RPMI7951 (cell line): ENCODE measurements at regions not wholly inside any gene's neighbourhood (a gene's known extent, or its start where the extent isn't known, plus 50 kb on each side); places are given as distances from the start of the nearest gene placed in this dataset.
A peak's percentile ranks its signal among the peaks of the same experiment; 100 is the strongest.
"Not testable (repeated sequence)": the region's sequence is repeated elsewhere in the genome, so short reads cannot be mapped to it uniquely, and the experiment has no call there.

Experiments
- DNase-seq: peaks from one replicate; pipeline ENCODE4 v3.0.0-alpha.2; 2012; ENCODE audit warnings: low read depth

DNA sequence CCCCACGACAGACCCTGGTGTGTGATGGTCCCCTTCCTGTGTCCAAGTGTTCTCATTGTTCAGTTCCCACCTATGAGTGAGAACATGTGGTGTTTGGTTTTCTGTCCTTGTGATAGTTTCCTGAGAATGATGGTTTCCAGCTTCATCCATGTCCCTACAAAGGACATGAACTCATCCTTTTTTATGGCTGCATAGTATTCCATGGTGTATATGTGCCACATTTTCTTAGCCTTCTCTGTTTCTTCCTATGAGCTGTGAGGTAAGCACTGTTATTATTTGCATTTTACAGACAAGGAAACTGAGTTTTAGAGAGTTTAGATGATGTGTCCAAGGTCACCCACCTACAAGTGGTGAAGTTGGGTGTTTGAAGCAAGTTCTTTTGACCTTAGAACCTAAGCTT is 51.1 kb upstream of the BNC1 start:
- not testable (repeated sequence) for DNase-seq

GRCh38 chr15:83339396-83339795 is 54.9 kb upstream of the BNC1 start:
- no peak for DNase-seq

- DNase-seq: no peak
Measured at GRCh38 chr15:83340087-83340486, 55.6 kb upstream of the BNC1 start.

GRCh38 chr15:83346342-83346741 is 61.9 kb upstream of the BNC1 start:
- no peak for DNase-seq

DNA sequence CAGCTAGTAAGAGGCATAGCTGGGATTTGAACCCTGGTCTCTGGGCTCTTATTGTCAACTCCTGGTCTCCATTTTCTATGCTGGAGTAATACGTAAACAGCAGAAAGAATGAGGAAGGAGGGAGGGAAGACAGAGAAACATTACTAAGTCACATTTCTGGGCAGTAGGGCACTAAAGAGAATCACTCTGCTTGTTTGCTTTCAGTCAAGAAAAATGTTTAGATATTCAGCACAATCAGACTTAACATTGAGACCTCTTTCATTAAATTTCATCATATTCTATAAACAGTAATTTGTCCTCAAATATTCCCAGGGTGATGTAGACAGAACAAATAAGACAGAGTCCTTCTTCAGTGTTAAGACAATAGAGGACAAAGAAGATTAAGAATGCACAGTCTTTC is 67.7 kb upstream of the BNC1 start:
- DNase-seq: no peak

- peak; percentile 21 for DNase-seq
Measured at GRCh38 chr15:83356501-83357399, 72.3 kb upstream of the BNC1 start.

- DNase-seq: no peak
Measured at GRCh38 chr15:83358972-83359564, 74.6 kb upstream of the BNC1 start.

GRCh38 chr15:83362706-83363105 is 78.2 kb upstream of the BNC1 start:
- DNase-seq: no peak

DNA sequence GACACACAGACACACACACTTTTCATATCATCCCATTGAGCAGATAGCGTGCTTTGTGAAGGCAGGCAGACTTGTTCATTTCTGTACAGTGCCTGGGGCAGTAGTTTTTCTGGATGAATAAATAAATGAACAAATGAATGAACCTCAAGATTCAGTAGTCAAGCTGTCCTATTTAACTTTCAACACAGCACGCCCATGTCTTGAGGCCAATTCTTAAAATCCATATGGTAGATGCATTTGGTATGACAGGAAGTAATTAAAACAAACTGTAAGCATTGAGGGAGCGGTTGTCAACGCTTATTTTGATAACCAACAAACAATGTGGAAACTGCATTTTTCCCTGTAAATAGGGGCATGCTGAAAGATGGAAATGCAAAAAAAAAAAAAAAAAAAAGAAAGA is 80.0 kb upstream of the BNC1 start:
- peak; percentile 30 for DNase-seq

DNA sequence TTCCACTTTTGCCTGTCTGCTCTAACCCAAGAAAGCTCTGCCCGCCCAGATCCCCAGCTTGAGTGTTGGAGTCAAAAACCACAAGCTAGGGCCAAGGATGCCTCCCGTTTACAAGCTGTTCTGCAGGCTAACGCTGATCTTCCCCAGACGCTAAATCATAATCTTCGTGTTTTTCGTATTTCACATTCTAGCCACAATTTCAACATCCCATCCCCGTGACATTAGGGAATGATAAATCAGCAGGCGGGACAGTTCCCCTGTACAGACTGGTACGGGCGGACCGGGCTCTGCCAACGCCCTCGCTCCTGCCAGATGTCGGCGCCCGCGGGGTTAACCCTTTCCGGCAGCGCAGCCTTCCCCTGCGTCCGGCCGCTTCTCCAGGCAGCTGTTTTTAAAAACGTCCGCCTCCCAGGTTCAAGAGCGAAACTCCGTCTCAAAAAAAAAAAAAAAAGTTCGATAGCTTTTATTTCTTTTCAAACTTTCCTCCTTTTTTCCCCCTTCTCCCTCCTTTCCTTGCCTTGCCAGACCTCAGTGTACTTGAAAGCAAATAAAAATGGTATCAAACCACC is 81.0 kb upstream of the BNC1 start:
- peak; percentile 84 for DNase-seq

DNA sequence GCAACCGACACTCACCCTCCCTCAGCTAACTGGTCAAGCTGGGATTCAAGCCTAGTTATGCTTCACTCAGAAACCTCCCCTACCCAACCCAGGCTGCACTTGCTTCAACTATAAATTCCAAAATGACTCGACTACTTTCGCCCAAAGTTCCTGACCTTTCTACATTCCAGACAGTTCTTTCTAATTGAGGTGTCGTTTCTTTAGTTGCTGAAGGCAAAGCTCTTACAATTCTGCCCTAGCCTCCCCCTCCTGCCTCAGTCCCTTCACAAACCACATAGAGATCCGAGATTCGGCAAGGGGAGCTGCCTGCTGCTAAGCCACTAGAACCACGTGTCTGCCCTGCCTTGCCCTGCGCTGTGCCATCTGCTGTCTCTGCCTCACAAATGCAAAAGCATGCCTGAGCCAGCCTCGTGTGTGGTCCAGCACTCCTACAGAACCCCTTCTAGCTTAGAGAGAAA is 74.7 kb upstream of the SH3GL3 start:
- DNase-seq: peak; percentile 62

DNA sequence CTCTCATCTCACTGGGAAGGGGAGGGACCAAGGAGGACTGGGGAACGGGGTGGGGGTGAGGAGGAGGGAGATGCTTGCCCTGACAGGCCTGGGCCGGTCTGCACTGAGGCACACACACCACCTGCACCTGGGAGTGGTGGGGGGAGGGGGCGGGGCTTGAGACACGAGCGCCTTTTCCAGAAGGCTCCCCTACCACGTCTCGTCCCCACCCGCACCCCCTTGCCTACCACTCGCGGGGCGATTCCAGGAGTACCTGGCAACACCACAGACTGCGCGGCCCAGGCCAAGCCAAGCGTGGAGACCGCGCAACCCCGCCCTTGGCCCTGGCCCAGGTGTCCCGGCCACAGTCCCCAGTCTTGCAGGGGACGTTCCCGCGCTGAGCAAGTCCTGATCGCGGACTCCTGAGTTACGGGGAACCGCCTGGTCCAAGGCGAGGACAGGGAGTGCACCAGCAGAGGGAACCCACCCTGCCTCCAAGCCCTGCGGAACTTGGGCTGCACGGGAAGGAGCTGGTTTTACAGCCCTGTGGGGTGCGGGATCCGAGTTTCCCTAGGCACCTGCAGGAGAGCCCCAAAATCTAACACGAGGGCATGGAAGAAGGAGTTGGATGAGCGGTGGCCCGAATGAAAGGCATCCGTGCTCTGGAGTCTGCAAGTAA is 68.1 kb upstream of the SH3GL3 start:
- DNase-seq: no peak

DNA sequence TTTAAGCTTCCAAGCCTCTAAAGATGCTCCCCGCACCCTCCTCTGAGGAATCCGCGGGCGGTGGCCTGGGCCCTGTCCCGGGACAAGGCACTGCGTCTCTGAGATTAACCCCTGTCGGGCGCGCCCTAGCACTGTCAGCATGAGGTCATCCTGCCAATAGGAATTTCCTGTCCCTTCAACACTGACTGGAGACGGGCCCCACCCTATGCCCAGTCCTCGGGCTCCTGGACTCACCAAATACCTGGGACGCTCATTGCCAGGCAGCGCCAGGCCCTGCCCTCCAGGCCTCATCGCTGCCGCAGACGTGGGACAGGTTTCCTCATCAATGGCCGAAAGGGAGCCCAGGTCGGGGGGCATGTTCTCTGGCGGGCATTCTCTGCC is 67.6 kb upstream of the SH3GL3 start:
- peak; percentile 75 for DNase-seq

DNA sequence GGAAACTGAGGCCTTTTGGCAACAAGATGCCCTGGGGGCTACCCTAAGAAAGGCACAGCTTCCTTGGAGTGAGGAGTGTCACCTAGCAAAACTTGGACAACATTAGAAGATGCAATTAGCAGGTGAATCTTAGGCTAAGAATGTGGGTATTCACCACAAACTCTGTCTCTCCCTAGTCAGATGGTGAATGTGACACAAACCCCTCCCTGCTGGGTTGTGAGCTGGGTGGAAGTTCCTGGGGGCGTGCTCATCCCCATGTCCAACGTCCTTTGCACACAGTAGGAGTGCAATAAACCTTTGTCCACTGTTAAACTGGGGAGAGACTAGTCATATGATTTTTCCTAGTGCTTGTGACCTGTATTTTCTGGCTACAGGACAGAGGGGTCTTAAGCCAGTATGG is 67.1 kb upstream of the SH3GL3 start:
- peak; percentile 56 for DNase-seq

GRCh38 chr15:83380682-83381081 is 66.5 kb upstream of the SH3GL3 start:
- peak; percentile 59 for DNase-seq

DNA sequence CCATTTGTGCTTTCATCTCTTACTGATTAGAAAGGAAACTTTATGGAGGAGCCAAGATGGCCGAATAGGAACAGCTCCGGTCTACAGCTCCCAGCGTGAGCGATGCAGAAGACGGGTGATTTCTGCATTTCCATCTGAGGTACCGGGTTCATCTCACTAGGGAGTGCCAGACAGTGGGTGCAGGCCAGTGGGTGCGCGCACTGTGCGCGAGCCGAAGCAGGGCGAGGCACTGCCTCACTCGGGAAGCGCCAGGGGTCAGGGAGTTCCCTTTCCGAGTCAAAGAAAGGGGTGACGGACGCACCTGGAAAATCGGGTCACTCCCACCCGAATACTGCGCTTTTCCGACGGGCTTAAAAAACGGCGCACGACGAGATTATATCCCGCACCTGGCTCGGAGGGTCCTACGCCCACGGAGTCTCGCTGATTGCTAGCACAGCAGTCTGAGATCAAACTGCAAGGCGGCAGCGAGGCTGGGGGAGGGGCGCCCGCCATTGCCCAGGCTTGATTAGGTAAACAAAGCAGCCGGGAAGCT is 63.5 kb upstream of the SH3GL3 start:
- DNase-seq: not testable (repeated sequence)

DNA sequence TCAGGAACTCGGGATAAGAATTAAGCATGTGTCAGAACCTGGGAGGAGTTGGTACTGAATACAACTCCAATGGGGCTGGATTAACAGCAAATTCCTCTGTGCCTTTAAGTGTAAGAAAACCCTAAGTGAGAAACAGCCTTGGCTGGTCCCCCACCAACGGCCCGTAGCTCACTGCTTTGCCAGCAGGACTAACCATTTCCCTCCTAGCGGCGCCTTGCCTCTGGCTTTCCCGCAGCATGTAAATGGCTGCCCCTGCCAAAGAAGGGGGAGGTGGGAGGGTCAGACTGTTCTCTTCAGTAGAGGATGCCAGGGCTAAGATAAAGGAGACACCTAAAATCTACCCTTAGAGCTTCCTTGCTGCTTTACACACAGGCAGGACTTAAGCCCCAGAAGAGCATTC is 51.0 kb upstream of the SH3GL3 start:
- peak; percentile 36 for DNase-seq
